ENCODE measurements at regions not wholly inside any gene's neighbourhood (a gene's known extent, or its start where the extent isn't known, plus 50 kb on each side); places are given as distances from the start of the nearest gene placed in this dataset.

DNA sequence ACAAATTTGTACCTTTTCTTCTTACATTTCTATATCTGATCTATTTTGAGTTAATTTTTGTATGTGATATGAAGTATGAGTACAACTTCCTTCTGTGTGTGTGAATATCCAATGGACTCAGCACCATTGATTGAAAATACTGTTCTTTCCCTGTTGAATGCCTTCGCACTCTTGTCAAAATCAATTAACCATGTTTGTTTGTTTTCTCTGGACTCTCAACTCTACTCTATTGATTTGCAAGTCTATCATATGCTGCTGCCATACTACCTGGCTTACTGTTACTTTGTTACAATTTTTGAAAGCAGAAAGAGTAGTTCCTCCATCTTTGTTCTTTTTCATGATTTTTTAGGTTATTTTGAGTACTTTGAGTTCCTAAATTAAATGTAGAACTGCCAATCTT is 1437.4 kb upstream of the SPRY2 start (continued):
- TF ChIP-seq, protein P1, sequence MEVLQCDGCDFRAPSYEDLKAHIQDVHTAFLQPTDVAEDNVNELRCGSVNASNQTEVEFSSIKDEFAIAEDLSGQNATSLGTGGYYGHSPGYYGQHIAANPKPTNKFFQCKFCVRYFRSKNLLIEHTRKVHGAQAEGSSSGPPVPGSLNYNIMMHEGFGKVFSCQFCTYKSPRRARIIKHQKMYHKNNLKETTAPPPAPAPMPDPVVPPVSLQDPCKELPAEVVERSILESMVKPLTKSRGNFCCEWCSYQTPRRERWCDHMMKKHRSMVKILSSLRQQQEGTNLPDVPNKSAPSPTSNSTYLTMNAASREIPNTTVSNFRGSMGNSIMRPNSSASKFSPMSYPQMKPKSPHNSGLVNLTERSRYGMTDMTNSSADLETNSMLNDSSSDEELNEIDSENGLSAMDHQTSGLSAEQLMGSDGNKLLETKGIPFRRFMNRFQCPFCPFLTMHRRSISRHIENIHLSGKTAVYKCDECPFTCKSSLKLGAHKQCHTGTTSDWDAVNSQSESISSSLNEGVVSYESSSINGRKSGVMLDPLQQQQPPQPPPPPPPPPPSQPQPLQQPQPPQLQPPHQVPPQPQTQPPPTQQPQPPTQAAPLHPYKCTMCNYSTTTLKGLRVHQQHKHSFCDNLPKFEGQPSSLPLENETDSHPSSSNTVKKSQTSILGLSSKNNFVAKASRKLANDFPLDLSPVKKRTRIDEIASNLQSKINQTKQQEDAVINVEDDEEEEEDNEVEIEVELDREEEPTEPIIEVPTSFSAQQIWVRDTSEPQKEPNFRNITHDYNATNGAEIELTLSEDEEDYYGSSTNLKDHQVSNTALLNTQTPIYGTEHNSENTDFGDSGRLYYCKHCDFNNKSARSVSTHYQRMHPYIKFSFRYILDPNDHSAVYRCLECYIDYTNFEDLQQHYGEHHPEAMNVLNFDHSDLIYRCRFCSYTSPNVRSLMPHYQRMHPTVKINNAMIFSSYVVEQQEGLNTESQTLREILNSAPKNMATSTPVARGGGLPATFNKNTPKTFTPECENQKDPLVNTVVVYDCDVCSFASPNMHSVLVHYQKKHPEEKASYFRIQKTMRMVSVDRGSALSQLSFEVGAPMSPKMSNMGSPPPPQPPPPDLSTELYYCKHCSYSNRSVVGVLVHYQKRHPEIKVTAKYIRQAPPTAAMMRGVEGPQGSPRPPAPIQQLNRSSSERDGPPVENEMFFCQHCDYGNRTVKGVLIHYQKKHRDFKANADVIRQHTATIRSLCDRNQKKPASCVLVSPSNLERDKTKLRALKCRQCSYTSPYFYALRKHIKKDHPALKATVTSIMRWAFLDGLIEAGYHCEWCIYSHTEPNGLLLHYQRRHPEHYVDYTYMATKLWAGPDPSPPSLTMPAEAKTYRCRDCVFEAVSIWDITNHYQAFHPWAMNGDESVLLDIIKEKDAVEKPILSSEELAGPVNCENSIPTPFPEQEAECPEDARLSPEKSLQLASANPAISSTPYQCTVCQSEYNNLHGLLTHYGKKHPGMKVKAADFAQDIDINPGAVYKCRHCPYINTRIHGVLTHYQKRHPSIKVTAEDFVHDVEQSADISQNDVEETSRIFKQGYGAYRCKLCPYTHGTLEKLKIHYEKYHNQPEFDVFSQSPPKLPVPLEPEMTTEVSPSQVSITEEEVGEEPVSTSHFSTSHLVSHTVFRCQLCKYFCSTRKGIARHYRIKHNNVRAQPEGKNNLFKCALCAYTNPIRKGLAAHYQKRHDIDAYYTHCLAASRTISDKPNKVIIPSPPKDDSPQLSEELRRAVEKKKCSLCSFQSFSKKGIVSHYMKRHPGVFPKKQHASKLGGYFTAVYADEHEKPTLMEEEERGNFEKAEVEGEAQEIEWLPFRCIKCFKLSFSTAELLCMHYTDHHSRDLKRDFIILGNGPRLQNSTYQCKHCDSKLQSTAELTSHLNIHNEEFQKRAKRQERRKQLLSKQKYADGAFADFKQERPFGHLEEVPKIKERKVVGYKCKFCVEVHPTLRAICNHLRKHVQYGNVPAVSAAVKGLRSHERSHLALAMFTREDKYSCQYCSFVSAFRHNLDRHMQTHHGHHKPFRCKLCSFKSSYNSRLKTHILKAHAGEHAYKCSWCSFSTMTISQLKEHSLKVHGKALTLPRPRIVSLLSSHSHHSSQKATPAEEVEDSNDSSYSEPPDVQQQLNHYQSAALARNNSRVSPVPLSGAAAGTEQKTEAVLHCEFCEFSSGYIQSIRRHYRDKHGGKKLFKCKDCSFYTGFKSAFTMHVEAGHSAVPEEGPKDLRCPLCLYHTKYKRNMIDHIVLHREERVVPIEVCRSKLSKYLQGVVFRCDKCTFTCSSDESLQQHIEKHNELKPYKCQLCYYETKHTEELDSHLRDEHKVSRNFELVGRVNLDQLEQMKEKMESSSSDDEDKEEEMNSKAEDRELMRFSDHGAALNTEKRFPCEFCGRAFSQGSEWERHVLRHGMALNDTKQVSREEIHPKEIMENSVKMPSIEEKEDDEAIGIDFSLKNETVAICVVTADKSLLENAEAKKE (CRISPR knock-in tag; IDR thresholded peaks at IDR 0.05), result no peak
- TF ChIP-seq CREB1 (CRISPR knock-in tag; IDR thresholded peaks at IDR 0.05; ENCODE audit: low read depth), result no peak
- no peak for TF ChIP-seq STAT1 (IDR thresholded peaks at IDR 0.05; ENCODE audit: unreplicated experiment)
- TF ChIP-seq JUNB (IDR thresholded peaks at IDR 0.05; ENCODE audit: unreplicated experiment), result no peak
- TF ChIP-seq POLR2AphosphoS5 (IDR thresholded peaks at IDR 0.05; ENCODE audit: low read depth), result no peak
- TF ChIP-seq ZNF114 (CRISPR knock-in tag; IDR thresholded peaks at IDR 0.05), result no peak
- no peak for TF ChIP-seq EZH2 (IDR thresholded peaks at IDR 0.05; ENCODE audit: low read depth, unreplicated experiment)

DNA sequence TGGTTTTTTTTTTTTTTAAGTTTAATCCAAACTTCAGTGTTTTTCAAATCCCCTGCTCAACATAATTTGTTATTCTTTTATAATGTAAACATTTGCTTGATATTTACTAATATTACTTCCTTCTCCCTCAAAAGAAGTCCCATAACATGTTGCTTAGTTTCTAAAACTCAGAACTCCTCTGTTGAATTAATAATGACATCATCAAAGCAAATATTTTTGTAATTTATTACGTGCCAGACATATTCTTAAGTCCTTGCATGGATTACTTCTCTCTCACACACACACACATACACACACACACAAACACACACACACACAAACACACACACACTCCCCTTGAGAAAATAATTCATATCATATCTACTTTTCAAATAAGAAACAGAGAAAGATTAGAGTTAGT is 1432.3 kb upstream of the SPRY2 start:
- H3K36me3 ChIP-seq (ENCODE audit: insufficient read depth), result no peaks in the 10 kb centered on the region
- peaks cover 26% of the 10 kb centered on the region for H3K4me1 Mint-ChIP-seq
- H3K4me1 ChIP-seq (ENCODE audit: insufficient read depth), result peaks cover 30% of the 10 kb centered on the region
- no peak overlapping the region for H2AFZ ChIP-seq
- H3K27ac Mint-ChIP-seq, result peak overlapping the region; percentile 48; the same call in 1 of the 2 replicates
- H3K9me3 Mint-ChIP-seq, result no peaks in the 10 kb centered on the region
- no peaks in the 10 kb centered on the region for H4K20me1 ChIP-seq (replicated peaks; ENCODE audit: insufficient read depth)
- H3K36me3 Mint-ChIP-seq (ENCODE audit: low read depth), result no peaks in the 10 kb centered on the region
- H3K27ac ChIP-seq (ENCODE audit: low read depth), result no peak overlapping the region
- no peak overlapping the region for H3K4me3 ChIP-seq
- no peak overlapping the region for H3K4me3 Mint-ChIP-seq
- no peaks in the 10 kb centered on the region for H3F3A ChIP-seq (replicated peaks; ENCODE audit: low read depth)
- H3K27me3 ChIP-seq (ENCODE audit: insufficient read depth), result no peaks in the 10 kb centered on the region
- ATAC-seq, result no peak
- no peaks in the 10 kb centered on the region for H3K27me3 Mint-ChIP-seq (ENCODE audit: insufficient read depth, low read depth, poor library complexity)
- H3K4me2 ChIP-seq, result no peak overlapping the region
- H3K79me2 ChIP-seq (replicated peaks; ENCODE audit: insufficient read depth), result no peaks in the 10 kb centered on the region
- H3K9me2 ChIP-seq (ENCODE audit: insufficient read depth), result no peaks in the 10 kb centered on the region
- DNase-seq (ENCODE audit: low spot score), result no peak
- TF ChIP-seq STAT1 (IDR thresholded peaks at IDR 0.05; ENCODE audit: unreplicated experiment) (no peak), JUNB (IDR thresholded peaks at IDR 0.05; ENCODE audit: unreplicated experiment) (no peak), POLR2AphosphoS5 (IDR thresholded peaks at IDR 0.05; ENCODE audit: low read depth) (no peak), ZNF331 (CRISPR knock-in tag; IDR thresholded peaks at IDR 0.05; ENCODE audit: low read depth) (no peak), CREB1 (CRISPR knock-in tag; IDR thresholded peaks at IDR 0.05; ENCODE audit: low read depth) (no peak)
- TF ChIP-seq, protein P2, sequence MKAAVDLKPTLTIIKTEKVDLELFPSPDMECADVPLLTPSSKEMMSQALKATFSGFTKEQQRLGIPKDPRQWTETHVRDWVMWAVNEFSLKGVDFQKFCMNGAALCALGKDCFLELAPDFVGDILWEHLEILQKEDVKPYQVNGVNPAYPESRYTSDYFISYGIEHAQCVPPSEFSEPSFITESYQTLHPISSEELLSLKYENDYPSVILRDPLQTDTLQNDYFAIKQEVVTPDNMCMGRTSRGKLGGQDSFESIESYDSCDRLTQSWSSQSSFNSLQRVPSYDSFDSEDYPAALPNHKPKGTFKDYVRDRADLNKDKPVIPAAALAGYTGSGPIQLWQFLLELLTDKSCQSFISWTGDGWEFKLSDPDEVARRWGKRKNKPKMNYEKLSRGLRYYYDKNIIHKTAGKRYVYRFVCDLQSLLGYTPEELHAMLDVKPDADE (IDR thresholded peaks at IDR 0.05), result no peak
- TF ChIP-seq, protein P1 (CRISPR knock-in tag; IDR thresholded peaks at IDR 0.05), result no peak
